HG02870 (cell line): ENCODE measurements at regions not wholly inside any gene's neighbourhood (a gene's known extent, or its start where the extent isn't known, plus 50 kb on each side); places are given as distances from the start of the nearest gene placed in this dataset.
A peak's percentile ranks its signal among the peaks of the same experiment; 100 is the strongest.
"Not testable (repeated sequence)": the region's sequence is repeated elsewhere in the genome, so short reads cannot be mapped to it uniquely, and the experiment has no call there.

Experiments
- ATAC-seq: cut with Tn5 transposase; IDR thresholded peaks from one replicate; pipeline ENCODE4 v1.9.1; 2021; ENCODE audit warnings: mild to moderate bottlenecking, moderate library complexity; ENCODE audit not compliant: unreplicated experiment

DNA sequence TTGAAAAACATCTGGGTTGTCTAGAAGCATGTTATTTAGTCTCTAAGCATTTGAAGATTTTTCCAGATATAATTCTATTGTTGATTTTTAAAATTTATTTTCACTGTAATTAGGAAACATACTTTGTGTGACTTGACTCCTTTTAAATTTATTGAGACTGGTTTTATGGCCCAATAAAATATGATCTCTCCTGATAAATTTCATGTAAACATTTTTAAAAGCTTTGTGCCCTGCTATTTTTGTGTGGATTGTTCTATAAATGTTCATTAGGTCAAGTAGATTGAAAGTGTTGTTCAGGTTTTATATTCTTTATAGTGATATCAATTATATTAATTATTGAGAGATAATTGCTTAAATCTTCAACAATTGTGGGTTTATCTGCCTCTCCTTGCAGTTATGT lies 105.4 kb downstream of the RFX6 start:
- no peak for ATAC-seq

DNA sequence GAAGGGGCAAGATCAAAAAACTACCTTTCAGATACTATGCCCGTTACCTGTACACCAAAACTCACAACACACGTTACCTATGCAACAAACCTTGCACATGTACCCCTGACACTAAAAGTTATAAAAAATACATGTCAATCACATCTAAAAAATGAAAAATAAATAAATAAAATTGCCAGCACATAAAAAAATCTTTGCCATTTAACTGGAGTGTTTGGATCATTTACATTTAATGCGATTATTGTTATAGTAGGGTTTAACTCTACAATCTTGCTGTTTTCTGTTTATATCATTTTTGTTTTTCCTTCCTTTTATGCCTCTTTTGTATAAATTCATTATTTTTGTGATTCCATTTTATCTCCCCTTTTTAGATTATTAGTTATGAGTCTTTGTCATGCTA lies 106.3 kb downstream of the RFX6 start:
- no peak for ATAC-seq

DNA sequence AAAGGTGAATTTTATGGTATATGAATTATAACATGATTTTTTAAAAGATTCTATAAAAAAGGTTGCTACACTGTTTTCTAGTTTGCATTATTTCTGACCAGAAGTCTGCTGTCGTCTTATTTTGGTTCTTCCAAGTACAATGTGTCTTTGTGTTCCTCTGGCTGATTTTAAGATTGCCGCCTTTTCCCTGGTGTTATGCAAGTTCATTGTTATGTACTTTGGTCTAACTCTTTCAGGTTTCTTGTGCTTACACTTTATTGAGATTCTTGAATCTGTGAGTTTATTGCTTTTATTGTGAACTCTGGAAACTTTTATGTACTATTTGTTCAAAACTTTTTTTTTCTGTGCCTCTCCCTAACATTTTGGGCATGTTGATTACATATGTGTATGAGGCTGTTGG lies 109.8 kb downstream of the RFX6 start:
- ATAC-seq = no peak

DNA sequence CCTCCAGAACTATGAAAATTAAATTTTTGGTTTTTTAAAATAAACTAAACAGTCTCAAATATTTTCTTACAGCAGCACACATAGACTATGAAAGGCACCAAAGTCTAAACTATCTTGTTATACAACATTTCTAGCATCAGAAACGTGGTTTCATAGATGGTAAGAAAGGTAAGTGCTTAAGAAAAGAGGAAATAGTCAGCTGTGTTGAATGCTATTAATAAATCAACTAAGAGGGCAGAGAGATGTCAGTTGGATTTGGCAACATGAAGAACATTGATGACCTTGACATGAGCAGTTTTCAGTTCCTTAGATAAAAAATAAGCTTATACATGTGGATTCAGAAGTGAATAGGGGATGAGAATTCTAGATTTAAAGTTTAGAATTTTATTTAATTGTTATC lies 113.6 kb downstream of the RFX6 start:
- ATAC-seq = no peak

DNA sequence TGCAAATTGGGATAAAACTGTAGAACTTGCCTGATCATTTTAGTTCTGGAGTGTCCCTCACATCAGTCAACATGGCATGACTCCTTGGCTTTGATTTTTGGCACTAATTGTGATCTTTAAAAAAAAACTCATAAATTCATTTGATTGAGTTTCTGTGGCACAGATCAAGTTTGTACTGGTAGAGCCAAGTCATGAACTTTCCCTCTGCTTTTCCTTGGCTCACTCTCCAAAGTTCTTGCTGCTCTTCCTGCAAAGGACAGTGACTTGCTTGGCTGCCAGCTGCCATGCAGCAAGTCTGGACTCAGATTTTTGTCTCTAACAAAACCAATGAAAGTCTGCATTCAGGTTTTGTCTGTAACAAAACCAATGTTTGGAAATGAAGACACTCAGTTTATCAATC lies 115.5 kb downstream of the RFX6 start:
- ATAC-seq = no peak

DNA sequence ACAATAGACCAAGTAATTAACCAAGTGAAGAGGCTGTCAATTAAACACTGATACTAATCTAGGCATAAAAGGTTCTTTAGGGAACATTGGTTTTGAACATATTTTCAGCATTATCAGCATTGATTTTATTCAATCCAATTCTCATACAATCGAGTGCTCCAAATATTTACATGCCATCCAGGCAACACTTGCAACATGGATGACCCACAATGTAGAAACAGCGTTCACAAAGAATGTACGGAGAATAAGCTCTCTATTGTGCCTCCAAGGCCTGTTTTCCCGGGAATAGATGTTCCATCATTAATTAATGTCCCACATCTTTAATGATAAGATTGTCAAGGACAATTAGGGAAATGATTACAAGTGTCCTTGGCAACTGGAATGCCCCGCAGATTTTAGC lies 117.4 kb downstream of the RFX6 start:
- no peak for ATAC-seq

DNA sequence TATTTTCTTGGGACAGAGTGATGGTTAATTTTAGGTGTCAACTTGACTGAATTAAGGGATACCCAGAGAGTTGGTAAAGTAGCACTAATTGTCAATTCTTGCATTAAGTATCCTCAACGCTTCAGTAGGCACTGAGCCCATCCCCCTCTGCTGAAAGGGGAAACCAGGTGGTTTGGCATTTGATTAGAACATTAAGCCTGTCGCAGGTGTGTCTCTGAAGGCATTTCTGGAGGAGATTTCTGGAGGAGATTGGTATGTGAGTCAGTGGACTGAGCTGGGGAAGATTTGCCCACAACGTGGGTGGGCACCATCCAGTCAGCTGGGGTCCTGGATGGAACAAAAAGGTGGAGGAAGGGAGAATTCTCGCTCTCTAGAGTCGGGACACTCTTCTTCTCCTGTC lies 119.8 kb downstream of the RFX6 start:
- no peak for ATAC-seq

DNA sequence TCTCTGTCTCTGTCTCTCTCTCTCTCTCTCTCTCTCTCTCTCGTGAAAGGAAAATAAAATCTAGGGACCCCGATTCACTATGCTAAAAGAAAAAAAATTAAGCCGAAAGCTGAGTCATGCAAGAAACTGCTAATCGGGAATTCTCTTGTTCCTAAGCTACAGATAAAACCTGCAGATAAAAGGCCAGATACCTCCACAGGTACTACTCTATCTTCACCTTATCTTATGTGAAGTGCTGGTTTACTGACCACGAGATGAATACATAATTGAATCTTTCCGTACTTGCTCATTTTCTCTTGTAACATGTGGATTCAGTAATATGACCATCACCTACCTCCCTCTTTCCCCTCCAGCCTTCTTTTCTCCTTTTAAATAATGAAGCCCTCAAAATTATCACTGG lies 120.5 kb downstream of the RFX6 start:
- no peak for ATAC-seq

DNA sequence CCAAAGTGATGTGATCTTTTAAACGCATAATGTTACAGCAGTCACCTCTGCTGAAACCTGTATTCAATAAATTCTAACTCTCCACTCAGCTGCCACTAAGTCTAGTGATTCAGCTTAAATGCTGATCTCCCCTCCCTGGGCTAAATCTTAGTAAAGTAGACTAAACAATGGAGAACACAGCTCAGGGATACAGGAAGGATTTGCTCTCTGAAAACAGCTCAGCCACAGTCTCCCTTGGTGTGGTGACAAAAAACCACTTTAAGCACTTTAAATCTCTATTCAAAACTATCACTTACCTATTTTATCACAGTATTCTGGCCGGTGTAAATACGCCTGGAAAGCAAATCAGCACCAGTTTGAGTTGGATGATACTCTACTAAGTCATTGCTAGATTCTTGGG lies 130.6 kb downstream of the RFX6 start:
- ATAC-seq = no peak

DNA sequence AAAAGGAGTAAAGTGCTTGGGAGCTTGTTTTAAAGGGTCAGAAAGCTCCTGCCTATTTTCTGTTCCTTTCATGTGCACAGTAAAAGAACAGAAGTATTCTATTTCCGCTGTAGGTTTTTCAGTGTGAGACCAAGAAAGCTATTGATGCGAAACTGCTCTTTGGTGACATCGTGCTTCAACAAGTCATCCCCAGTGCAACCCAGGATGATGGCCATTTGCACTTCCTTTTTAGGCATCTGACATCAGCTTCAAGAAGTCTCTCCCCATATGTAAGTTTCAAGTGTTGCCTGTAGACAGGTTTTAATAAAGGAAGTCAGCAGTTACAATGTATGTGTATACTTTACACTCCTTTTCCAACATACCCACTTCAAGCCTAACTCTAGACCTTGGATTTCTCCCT lies 131.6 kb downstream of the RFX6 start:
- ATAC-seq = peak; percentile 95

DNA sequence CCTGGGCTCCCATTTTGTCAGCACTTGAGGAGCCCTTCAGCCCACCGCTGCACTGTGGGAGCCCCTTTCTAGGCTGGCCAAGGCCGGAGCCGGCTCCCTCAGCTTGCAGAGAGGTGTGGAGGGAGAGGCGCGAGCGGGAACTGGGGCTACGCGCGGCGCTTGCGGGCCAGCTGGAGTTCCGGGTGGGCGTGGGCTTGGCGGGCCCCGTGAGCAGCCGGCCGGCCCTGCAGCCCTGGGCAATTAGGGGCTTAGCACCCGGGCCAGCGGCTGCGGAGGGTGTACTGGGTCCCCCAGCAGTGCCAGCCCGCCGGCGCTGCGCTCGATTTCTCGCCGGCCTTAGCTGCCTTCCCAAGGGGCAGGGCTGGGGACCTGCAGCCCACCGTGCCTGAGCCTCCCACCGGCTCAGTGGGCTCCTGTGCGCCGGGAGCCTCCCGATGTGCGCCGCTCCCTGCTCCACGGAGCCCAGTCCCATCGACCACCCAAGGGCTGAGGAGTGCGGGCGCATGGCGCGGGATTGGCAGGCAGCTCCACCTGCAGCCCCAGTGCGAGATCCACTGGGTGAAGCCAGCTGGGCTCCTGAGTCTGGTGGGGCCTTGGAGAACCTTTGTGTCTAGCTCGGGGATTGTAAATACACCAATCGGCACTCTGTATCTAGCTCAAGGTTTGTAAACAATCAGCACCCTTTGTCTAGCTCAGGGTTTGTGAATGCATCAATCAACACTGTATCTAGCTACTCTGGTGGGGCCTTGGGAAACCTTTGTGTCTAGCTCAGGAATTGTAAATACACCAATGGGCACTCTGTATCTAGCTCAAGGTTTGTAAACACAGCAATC lies 137.8 kb downstream of the RFX6 start:
- not testable (repeated sequence) for ATAC-seq

DNA sequence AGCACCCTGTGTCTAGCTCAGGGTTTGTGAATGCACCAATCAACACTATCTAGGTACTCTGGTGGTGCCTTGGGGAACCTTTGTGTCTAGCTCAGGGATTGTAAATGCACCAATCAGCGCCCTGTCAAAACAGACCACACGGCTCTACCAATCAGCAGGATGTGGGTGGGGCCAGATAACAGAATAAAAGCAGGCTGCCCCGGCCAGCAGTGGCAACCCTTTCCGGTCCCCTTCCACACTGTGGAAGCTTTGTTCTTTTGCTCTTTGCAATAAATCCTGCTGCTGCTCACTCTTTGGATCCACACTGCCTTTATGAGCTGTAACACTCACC lies 138.4 kb downstream of the RFX6 start:
- ATAC-seq = not testable (repeated sequence)

DNA sequence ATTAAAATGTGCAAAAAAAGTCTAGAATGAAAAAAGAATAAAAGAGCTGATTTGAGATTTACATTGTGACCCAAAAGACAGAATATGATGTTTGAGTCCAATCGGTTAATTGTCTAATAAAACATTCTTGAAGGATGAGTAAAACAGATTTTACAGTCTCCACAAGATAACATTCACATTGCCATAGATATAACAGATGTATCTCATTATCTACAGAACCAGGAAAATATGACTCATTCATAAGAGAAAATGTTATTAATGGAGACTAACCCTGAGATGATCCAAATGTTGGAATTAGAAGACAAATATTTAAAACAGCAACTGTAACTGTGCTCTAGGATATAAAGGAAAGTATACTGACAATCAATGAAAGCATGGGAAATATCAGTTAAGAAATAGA lies 141.7 kb downstream of the RFX6 start:
- no peak for ATAC-seq

DNA sequence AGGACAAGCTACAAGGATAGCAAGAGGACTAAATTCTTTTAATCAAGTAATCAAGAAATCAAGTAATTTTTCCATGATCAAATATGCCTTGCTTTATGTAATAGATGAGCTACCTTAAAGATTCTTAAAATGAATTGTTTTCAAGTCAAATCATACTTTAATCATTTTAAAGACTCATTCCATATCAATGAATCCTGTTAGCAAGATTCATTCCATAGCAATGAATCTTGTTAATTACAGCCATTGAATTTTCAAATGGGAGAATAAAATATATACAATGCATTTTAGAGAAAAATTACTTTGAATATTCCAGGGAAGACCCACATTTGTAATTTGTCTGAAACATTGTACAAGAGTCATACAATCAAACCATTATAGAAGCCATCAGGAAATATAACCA lies 145.7 kb downstream of the RFX6 start:
- ATAC-seq = no peak

DNA sequence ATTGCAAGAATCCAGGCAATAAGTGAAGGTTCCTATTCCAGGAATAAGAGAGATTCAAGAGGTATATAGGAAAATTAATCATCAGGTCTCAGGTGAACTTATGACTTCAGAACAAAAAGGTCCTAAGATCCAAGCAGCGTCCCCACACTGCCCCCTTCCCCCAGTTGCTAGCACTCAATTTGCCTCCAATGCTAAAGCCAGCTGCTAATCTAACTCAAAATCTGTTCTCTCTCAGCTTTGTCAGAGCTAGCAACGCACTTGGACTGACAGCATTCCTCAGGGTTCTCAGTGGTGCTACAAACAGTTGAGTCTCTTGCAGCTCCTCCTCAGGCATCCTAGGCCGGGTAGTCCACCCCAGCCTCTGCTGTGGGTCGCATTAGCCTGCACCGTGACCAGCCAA lies 148.3 kb downstream of the RFX6 start:
- ATAC-seq = no peak

DNA sequence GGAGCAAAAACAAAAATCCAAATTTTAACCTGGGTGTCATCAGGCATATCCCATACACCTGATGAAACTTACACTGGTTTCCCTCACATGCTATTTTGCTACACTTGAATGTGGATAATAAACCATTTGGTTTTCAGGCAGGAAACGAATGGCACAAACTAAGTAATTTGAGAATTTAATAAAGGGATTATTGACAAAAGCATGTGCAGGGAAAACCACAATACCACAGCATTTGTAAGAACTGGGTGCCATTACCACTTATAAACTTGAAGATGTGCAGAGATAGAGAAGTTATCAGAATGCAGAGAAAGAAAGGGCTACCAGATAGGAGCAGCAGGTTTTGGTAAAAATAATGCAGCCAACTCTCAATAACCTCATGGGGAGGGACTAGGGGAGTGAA lies 151.2 kb downstream of the RFX6 start:
- ATAC-seq = no peak

DNA sequence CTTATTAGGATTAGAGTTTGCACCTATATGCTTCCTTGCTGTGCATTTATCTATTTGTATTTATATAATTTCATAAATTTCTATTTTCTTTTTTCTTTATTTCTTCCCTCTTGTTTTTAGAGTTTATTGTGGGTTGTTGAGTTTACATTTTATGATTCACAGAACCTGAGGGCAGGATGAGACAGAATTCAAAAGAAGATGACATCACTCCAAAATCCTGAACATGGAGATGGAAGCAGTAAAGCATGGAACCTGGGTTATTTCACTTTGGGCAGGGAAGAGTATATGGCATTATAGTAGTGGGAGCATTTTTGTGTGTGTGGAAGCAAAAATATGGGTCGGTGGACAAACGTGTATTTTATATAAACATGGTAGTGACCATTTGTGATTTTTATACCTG lies 157.5 kb downstream of the RFX6 start:
- ATAC-seq = no peak

DNA sequence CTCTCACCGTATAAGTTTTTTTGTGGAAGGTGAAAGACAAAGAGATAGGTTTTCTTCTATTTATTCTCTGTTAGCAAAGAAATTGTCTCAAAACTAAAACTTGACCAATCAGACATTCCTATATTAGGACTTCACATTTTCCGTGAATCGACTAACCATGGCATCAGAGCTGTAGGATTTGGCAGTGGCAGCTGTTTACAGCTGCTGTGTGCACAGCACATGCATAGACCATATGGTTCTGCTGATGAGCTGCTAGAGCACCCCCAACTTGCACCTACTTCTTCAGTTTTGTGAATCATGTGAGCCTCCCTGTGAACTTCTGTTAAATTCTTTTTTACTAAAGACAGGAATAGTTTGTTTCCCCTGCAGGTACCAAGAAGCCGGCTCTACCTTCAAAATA lies 157.9 kb downstream of the RFX6 start:
- no peak for ATAC-seq

DNA sequence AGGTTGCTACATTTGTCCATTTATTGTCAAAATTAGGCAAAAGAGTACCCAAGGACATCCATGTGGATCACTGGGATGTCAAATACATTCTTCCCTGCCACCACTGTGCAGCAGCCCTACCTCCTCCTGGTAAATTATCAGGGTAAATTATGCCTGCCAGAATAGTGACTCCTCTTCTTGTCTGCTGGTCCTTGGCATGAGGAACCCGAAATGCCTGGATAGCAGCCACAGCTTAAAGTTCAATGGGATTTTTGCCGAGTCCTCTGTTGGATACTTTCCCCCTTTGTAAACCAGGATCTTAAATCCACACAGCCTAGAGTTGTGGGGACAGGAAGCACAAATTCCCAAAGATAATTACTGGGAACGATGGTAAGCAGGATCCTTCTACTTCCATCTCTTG lies 173.3 kb downstream of the RFX6 start:
- no peak for ATAC-seq

DNA sequence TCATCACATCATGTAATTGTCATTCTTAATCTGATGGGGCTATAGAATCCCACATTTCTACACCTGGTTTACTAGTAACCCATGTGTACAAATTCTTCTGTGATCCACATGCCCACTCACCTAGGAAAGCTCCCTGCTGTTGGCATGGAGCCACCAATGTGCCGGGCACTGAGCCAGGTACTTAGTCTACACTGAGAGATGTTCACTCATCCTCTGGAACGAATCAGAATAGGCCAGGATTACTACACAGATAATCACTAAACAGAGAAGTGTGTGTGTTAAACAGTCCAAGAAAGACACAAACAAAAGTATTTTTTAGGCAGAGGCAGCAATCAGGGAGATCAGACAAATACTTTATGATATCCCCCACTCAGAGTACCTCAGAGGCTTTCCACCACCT lies 193.2 kb upstream of the VGLL2 start:
- ATAC-seq = no peak

DNA sequence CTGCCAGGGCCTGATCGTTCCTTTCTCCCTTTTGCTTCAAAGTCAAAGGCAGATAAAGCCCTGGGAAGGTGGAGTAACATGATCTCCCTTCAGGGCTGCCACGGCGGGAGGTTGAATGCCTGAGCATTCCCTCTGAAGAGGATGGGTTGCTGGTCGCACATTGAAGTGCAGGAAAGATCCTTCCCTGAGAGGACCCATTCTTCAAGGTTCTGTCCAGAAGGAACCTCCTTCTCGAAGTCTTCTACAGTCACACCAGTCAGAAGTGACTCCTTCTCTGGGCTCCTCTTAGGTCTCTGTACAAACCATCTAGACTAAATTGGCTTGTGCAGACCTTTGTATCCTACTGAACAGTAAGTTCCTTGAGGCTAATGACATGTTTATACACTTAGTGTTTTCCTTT lies 192.6 kb upstream of the VGLL2 start:
- no peak for ATAC-seq

DNA sequence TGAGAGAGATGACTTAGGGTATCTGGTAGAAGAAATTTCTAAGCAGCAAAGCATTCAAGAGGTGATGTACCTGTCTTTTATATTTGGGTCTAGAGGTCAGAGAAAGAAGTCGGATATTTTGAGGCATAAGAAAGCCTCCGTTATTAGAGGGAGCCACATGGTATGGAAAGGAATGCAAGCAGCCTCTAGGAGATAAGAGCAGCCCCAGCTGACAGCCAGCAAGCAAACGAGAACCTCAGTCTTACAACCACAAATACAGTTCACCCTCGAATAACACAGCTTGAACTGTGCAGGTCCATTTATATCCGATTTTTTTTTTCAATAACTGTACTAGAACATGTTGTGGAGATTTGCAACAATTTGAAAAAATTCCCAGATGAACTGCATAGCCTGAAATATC lies 190.7 kb upstream of the VGLL2 start:
- ATAC-seq = no peak

DNA sequence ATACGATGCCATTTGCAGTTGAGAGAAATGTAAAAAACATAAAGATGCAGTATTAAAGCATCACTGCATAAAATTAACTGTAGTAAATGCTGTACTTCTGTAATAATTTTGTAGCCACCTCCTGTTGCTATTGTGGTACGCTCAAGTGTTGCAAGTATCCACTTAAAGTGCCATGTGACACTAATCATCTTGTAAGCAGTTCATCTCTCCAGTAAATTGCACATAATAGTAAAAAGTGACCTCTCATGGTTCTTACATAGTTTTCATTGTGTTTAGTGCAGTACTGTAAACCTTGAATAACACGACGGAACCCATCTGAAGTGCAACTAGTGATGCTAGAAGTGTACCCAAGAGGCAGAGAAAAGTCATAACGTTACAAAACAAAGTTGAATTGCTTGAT lies 190.1 kb upstream of the VGLL2 start:
- ATAC-seq = no peak
